T-helper 2 cell treated with Interferon-gamma antibody and Interleukin-4, amounts not matched to agents 100 ng/mL and 5 ng/mL, for 36 hours (primary cell): ENCODE measurements at regions not wholly inside any gene's neighbourhood (a gene's known extent, or its start where the extent isn't known, plus 50 kb on each side); places are given as distances from the start of the nearest gene placed in this dataset.
"Not testable (repeated sequence)": the region's sequence is repeated elsewhere in the genome, so short reads cannot be mapped to it uniquely, and the experiment has no call there.

Source experiments
- intact Hi-C: fragments of 100-400 bp; cut with micrococcal nuclease; formaldehyde crosslinking; loops from one replicate; pipeline ENCODE4 v1.15.1; 2023

DNA sequence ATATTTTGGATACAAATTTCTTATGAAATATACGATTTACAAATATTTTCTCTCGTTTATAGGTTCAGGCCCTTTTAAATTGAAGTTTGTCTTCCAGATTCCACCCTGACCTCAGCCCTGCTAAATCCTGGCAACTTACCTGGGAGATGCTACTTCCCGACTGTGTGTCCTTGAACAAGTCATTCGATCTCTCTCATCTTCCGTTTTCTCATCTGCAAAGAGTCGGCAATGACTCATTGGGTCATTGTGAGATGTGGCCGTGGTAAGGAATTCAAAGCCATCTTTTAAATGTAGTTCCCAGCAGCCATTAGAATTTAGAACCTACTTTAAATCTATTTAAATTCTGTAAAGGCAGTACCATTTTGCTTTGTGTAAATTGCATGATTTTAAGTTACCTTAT lies 72.5 kb downstream of the LHX2 start:
- intact Hi-C loops: no loop called here

DNA sequence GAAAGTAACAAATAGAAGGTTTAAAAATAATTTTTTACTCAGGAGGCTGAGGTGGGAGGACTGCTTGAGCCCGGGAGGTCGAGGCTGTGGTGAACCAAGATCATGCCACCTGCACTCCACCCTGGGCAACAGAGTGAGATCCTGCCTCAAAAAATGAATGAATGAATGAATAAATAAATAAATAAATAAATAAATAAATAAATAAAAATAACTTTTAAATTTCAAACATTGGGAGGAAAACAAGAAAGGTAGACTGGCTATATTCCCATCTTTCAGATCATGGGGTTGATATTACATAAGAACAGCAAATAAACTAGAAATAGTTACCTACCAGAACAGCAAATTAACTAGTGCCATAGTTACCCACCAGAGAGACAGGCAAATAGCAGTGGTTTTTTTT lies 75.7 kb downstream of the LHX2 start:
- intact Hi-C loops: no loop called here

DNA sequence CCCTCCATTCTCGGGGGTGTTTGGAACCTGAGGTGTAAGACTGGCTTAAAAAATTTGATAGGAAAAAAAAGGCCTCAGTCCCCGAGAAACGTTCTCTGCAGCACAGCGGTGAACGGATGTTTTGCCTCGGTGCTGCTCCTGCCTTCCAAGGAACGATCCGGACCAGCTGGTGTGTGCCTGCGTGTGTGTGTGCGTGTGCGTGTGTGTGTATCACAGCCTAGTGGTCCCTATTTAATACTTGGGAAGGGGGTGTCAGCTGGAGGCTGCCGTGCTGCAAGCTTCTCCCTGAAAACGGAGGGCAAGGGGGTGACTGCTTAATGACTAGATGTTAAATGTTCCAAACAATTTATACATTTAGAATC lies 76.9 kb downstream of the LHX2 start:
- intact Hi-C loops: no loop called here

DNA sequence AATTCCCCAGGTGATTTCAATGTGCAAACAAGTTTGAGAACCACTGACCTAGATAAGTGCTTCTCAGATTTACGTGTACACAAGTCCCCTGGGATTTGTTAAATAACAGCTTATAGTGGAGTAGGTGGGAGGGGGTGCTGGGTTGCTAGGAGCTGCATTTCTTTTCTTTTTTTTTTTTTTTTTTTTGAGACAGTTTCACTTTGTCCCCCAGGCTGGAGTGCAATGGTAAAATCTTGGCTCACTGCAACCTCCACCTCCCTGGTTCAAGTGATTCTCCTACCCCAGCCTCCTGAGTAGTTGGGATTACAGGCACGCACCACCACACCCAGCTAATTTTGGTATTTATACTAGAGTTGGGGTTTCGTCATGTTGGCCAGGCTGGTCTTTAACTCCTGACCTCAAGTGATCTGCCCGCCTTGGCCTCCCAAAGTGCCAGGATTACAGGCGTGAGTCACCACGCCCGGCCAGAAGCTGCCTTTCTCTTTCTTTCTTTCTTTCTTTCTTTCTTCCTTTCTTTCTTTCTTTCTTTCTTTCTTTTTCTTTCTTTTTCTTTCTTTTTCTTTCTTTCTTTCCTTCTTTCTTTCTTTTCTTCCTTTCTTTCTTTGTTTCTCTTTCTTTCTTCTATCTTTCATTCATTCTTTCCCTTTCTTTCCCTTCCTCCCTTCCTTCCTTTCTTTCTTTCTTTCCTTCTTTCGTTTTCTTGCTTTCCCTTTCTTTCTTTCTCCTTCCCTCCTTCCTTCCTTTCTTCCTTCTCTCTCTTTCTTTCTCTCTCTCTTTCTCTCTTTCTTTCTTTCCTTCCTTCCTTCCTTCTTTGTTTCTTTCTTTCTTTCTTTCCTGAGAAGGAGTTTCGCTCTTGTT lies 78.3 kb downstream of the LHX2 start:
- intact Hi-C loops: not testable (repeated sequence)

DNA sequence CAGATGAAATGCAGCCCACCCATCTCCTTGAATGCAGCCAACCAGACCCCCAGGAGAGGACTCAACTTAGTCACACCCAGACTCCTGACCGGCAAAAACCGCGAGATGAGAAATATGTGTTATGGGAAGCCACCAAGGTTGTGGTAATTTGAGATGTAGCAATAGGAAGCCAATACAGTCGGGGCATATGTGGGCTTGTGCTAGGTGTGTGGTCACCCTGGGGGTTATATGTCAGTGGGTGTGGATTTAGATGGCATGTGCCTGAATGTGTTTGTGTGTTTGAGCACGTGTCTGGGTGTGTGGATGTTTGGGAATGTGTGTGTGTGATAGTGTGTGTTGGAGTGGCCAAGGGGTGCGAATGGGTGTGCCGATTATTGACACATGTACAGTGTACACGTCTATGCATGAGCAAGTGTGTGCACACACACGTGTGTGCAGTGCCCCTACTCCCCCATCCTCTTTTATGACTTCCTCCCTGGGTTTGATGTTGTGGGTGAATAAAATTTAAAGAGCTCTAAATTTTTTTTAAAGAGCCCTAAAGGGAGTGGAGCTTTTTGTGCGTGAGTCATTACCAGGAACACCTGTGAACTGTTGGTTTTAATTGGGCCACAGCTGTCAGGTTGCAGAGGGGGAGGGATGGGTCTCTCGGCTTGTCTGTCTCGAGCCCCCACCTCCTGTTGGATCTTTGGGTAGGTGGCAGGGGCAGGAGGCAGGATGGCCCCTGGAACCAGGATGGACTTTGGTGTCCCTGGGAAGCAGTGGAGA lies 86.8 kb downstream of the LHX2 start:
- intact Hi-C loops: no loop called here

DNA sequence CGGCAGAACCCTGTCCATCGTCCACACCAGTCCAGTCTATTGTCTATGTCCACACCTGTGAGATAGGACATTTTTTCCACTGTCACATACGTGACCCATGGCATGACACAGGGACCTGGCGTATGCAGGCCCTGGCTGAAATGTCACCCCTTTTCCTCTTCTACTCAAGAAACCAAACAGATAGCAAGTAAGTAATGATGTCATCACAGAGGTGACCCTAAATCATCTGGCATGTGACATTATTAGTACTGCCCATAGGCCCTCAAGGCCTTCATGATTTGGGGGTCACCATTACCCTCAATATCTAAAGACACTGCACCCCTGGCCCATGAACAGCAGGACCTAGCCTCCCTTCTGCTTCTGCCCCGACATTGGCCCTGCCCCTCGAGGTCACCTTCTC lies 88.3 kb downstream of the LHX2 start:
- intact Hi-C loops: no loop called here

DNA sequence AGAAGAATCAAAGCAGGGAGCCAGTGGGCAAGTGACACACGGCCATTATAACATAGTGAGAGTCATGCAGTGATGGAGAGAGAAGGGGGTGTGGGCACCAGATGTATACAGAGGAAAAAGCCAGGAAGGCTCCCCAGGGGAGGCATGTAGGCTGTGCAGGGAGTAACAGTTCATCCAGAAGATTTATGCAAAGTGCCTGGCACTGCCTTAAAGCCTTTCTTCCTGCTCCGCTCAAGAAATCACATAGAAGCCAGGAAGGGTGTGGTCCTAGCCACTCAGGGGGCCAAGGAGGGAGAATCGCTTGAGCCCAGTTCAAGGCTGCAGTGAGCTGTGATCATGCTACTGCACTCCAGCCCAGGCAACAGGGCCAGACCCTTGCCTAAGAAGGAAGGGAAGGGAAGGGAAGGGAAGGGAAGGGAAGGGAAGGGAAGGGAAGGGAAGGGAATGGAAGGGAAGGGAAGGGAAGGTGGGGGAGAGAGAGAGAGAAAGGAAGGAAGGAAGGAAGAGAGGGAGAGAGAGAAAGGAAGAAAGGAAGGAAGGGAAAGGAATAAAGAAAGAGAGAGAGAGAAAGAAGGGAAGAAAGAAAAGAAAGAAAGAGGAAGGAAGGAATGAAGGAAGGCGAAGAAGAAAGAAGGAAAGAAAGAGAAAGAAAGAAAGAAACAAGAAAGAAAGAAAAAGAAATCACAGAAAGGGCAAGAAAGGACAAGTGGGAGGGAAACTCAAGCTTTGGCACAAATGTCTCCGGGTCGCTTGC lies 89.8 kb downstream of the LHX2 start:
- intact Hi-C loops: no loop called here

DNA sequence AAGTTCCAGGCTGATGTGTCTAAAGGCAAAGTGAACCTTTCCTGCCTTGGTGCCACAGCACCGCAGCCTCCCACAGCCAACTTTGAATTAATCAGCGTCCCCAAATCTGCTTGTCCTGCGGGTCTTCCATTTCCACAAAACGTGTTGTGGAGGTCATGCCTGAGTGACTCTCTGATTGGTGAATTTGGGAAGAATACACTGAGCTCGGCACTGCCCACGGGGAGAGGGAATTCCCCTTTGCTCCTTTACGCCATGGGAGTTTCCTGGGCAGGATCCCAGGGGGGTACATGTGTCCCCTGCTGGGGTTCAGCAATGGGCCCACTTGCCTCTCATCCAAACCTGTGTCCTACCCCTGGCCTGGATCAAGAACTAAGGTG lies 90.4 kb downstream of the LHX2 start:
- intact Hi-C loops: no loop called here

DNA sequence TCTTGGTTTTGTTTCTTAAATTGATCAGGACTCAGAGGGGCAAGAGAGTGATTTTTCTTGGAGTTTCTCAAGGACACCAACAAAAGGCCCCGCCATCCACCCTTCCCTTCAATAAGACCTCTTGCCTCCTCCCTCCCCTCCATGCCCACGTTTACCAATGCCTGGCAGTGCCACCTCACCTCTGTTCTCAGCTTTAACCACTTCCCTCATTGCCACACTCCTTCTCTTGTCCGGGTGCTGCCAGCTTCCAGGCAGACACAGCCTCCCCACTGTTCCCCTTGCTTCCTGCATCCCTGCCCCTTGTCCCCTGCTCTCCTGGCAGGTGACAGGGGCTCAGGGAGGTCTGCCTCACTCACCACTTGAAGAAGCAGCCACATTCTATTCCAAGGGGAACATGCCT lies 90.8 kb downstream of the LHX2 start:
- intact Hi-C loops: no loop called here

DNA sequence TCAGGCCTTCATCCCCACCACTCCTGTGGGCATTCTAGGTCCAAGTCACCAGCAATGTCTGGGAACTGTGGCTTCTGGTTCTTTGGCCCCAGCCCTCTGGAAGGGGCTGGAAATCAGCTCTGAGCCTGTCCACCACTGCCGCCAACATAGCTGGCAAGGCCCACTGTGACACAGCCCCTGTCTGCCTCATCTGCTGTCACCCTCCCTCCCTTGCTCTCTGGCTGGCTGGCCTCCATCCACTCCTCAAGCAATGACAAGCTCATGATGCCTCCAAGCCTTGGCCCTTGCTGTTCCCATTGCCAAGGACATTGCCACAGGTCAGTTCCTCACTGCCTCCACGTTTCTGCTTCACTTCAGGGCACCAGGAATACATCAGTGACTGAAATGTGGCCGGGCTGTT lies 93.7 kb downstream of the LHX2 start:
- intact Hi-C loops: no loop called here

DNA sequence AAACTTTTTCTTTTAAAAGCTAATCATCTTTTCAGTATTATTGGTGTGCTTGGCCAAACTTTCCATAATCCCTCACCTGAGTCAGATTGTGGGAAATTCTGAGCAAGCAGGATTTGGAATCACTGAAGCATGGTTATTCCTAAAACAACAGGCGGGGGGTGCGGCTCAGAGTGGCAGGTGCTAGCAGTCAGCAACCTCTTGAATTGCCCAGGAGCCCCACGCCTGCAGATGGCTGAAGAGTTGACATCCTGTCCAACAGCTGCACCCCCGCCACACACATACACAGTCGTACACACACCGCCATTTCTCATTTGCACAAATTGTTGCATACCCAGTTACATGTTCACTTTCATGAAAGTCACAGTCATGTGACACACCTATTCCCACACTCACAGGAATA lies 96.6 kb downstream of the LHX2 start:
- intact Hi-C loops: no loop called here

DNA sequence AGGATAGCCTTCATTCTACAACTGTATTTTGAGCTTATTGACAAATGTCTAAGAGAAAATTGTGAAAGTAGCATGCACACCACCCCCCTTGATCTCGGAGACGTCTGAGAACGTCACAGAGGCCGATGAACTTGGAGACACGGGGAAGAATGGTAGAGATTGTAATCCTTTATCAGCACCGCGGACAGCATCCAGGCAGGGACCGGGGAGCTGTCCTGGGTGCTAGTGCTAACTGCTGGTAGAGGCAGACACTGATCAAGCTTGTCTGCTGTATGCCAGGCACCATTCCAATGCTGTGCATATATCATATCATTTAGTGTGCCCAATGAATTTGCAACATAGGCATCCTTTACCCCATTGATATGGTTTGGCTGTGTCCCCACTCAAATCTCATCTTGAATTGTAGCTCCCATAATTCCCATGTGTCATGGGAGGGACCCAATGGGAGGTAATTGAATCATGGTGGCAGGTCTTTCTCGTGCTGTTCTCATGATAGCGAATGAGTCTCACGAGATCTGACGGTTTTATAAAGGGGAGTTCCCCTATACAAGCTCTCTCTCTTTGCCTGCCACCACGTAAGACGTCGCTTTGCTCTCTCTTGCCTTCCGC lies 98.8 kb downstream of the LHX2 start:
- intact Hi-C loops: no loop called here

DNA sequence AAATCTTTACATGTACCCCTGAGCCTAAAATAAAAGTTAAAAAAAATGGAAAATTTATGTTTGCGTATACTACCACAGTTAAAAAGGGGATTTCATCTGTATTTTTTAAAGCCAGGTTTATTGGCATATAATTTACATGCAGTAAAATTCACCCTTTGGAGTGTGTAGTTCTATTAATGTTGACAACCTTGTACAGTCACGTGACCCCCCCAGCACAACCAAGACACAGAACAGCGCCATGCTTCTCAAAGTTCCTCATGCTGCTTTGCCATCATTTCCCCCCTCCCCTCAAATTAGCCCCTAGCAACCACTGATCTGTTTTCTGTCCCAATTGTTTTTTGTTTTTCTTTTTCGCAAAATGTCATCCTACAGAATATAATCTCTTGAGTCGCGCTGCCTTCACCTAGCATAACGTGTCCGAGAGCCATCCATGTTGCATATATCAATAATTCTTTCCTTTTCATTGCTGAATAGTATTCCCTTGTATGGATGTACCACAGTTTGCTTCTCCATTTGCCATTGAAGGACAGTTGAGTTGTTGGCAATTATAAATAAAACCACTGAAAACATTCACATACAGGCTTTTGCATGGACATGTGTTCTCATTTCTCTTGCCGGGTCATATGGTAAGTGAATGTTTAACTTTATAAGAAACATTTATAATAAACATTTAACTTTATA lies 105.3 kb downstream of the LHX2 start:
- intact Hi-C loops: no loop called here

DNA sequence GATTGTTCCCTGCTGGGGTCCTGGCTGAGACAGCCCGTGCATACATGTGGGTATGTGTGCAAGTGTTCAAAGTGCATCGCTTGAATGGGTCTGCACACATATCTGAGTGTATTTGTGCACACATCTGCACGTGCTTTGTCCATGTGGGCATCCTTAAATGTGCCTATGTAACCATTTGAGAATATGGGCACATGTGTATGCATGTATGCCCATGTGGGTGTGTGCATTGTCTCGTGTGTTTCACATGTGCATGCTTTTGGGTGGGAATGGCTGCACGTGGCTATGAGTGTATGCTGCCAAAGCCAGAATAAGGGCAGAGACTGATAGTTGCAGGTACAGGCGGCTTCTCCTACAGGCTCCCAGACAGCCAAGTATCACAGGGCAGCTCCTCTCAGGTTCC lies 107.3 kb downstream of the LHX2 start:
- intact Hi-C loops: no loop called here

DNA sequence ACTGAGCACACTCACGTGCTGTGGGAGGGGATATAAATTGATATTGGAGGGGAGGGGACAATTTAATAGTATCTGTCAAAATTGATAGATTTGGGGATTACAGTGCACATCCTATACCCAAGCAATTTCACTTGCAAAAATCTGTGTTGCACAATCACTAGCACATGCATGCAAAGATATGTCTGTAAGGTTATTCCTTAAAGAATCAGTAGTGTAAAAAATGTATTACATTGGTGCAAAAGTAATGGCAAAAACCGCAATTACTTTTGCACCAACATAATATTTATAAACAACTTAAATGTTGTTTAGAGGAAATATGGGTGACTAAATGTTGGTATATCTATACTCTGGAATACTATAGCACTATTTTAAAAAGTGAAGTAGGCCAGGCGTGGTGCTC lies 108.7 kb downstream of the LHX2 start:
- intact Hi-C loops: no loop called here

DNA sequence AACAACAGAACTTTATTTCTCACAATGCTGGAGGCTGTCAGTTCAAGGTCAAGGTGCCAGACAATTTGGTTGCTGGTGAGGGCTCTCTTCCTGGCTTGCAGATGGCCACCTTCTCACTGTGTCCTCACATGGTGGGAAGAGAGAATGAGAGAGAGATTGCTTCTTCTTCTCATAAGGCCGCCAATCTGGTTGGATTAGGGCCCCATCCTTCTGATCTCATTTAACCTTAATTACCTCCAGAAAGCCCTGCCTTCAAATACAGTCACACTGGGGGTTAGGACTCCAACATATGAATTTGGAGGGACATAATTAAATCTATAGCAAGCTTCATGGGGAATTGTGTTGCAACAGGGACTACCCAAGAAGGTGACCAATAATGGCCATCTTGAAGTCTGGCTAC lies 110.2 kb downstream of the LHX2 start:
- intact Hi-C loops: no loop called here

DNA sequence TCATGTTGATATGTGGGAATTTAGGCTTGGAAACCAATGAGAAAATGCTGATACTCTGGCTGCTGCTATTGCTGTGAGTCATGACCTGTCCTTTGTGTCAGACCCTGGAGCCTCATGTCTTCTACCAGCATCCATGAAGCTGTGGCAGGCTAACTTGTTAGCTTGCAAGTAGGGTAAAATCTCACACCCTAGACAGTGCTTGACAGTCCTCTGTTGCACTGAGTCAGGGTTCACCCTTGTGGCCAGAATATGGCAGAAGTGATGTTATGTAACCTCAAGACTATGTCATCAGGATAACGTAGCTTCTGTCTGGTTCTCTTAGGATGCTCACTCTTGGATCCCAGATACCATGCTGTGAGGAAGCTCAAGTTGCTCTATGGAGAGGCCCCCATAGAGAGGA lies 110.8 kb downstream of the LHX2 start:
- intact Hi-C loops: no loop called here

DNA sequence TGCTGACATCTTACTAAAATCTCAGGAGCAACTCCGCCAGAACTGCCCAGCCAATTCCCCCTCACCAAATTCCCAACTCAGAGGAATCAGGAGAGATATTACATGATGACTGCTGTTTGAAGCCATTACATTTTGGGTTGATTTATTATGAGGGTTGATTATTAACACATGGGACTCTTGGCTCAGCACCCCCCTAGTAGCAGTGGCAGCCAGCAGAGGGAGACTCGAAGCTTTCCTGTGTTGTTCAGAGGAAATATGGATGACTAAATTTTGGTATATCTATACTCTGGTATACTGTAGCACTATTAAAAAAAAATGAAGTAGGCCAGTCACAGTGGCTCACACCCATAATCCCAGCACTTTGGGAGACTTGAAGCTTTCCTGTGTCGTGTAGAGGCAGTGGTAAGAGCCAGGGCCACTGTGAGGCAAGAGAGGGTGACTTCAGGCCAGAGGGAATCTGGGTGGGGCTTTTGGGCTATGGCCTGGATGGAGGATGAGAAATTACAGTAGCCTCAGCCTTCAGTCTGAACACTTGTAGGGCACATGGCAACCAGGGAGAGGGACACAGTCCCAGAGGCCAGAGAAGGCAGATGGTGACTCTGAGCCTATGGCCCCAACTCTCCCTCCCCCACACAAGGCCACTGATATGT lies 111.4 kb downstream of the LHX2 start:
- intact Hi-C loops: no loop called here

DNA sequence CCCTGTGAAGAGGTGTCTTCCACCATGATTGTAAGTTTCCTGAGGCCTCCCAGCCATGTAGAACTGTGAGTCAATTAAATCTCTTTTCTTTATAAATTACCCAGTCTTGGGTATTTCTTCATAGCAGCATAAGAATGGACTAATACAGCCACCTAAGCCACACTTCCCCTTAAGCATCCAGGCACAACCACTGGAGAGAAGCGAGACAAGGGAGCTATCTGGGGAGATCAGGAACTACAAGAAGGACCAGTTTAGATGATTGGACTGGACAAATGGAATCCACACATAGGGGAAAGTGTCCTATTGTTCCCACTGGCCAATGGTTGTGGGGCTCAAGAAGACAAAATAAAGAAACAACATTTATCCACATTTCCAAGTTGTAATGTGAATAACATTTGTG lies 112.1 kb downstream of the LHX2 start:
- intact Hi-C loops: not testable (repeated sequence)

DNA sequence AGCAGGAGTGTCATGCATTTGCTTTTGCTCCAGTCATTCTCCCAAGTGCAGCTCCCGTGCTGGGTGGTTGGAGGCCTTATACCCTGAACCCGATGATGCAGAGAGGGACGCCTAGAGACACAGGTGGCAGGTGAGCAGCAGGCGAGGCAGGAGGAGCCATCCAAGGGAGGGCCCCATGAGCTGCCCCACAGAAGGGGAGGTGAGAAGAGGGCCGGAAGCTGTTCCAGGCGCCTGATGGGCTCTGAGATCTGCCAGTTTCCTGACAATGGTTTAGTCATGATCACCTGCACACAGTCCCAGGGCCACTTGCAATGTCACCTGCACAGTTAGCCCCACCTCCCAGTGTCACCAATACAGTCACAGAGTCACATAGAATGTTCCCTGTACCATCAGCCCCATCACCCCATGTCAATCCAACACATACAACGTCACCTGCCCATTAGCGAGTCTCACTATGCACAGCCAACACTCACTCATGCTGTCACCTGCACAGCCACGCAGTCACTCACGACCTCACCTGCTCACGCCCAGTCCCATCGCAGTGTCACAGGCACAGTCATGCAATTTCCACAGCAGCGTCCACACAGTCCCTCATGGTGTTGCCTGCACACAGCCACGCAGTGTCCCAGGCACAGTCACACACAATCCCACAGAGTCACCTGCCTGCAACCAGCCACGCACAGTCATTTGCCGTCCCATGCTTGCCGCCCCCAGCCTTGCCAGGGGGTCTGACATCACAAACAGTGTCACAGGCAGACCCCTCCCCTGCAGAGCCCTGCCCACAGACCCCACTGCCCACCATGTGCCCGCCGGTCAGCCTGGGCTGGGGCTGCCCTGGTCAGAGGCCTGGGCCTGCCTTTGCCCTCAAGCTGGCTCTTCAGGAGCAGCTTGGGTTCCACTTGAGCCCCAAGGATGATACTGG lies 113.4 kb downstream of the LHX2 start:
- intact Hi-C loops: loop anchor here (5.0 kb wide), 3 partner anchors 92 to 412 kb away; no protein-coding TSS in a partner anchor
